GM19455 (cell line): ENCODE measurements at regions not wholly inside any gene's neighbourhood (a gene's known extent, or its start where the extent isn't known, plus 50 kb on each side); places are given as distances from the start of the nearest gene placed in this dataset.

ENCODE experiments used
- ATAC-seq: cut with Tn5 transposase; IDR thresholded peaks from one replicate; pipeline ENCODE4 v1.9.1; 2021; ENCODE audit not compliant: unreplicated experiment

- no peak for ATAC-seq
These were observed 551.4 kb downstream of the SLITRK6 start for GRCh38 chr13:85247780-85248179.

DNA sequence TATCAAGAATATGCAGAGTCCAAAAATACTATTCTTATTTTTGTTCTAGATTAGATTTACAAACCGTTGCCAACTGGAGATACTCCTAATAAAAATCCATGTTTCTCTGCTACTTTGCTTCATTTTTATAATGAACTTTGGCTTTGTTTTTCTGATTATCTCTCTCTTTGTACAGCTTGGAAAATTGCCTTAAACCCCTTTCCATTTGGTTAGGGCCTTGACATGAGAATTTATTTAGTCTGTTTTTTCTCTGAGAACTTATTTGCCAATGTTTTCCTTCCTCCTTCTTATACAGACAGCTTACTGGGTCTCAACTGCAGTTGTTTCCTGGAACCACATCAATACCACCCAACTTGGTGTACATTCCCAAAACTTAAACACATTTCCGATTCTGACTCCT, 555.4 kb downstream of the SLITRK6 start:
- ATAC-seq: no peak

GRCh38 chr13:85241060-85241459, 558.2 kb downstream of the SLITRK6 start:
- no peak for ATAC-seq

DNA sequence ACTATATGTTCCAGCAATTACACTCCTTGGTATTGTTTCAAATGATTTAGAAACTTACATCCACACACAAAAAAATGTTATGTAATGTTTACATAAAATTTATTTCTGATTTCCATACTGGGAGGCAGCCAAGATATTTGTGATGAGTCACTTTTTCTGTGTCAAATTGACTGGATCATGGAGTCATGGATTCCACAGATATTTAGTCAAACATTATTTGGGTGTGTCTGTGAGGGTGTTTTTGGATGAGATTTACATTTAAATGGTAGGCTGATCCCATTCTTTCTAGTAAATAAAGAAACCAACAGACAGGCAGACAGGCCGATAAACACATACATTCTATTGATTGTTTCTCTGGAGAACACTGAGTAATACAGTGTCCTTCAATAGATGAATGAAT, 562.8 kb downstream of the SLITRK6 start:
- no peak for ATAC-seq

DNA sequence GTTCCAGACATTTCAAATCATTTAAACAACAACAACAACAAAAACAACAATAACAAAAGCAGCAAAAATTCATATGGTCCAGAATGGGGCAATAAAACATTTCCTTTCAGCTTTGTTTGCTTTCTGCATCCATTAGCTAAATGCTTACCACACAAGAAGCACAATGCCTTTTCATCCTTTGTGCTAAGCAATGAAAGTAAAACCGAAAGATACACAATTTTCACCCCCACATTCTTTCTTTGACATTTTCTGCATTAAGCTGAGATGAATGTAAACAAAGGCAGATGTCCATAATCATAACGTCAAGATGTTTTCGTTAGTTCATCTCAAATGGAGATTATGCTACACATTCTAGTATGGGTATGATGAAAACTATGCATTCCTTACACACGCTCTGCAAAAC, 568.5 kb downstream of the SLITRK6 start:
- no peak for ATAC-seq

- ATAC-seq: no peak
These were observed 570.5 kb downstream of the SLITRK6 start for GRCh38 chr13:85228692-85229091.

DNA sequence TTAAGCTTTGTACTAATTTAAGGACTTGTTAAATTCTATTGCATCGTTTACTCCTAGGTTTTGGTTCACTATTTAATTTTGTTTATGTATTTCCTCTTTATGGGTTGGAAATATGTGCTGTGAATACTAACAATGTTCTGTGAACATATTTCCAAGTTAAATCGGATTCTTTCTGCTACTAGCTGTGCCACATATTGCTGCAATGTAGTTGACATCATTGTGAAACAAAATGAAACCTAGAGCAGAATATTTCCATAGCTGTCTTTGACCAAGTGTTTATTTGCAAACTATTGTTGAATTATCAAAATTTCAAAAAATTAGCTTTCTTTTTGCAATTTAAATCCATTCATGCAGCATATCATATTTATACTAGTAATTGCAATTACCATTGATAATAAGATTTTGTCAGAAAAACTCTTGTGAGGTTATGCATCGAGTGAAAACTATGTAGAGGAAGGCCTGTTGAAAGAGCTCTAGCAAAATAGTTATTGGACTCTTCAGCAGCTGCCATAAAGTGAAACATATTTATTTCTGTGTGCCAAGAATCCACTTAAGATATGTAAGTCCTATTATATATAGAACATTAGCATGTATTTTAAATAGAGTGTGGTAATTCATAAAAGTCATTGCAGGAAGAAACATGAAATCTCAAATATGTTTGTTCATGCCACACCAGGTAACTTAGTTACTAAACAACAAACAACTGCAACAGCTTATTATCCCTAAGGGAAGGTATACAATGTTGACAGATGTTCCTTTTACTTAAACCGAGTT, 575.1 kb downstream of the SLITRK6 start:
- ATAC-seq: no peak

DNA sequence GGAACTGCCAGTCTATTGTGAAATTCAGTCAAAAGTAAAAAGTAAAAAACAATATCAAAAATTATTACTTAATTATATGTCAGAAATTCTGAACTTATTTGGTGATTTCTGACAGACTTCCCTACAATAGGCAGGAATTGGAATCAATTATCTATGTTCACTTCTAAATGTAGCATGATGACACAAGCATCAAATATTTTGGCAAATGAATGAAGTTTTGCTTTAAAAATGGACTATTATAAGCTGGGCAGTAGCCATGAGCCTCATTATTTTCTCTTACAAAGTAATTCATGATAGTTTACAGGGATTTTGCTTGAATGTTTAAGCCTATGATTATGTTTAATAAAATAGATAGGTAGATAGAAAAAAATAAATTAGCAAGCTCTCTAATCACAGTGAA, 582.6 kb downstream of the SLITRK6 start:
- ATAC-seq: no peak

- ATAC-seq: no peak
These were observed 586.5 kb downstream of the SLITRK6 start for GRCh38 chr13:85212692-85213091.

GRCh38 chr13:85204668-85205344, 594.4 kb downstream of the SLITRK6 start:
- ATAC-seq: no peak

DNA sequence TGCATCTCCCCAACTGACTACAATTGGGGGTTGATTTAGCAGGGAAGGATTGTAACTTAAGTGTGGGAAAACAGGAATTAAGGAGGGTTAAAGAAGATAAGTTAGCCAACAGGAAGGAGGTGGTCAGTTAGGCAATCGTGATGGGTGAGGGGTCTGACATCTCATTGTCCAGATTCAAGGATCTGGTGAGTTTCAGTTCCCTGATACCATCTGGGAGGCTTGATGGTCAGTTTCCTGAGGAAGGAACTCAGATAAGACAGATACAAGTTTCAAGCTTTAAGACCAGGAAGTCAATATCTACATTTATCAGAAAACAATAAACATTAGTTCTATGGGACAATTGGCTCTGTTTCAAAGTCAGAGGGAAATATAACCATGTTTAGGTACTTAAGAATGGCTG, 601.8 kb downstream of the SLITRK6 start:
- ATAC-seq: no peak

GRCh38 chr13:85194482-85194881, 604.7 kb downstream of the SLITRK6 start:
- no peak for ATAC-seq

DNA sequence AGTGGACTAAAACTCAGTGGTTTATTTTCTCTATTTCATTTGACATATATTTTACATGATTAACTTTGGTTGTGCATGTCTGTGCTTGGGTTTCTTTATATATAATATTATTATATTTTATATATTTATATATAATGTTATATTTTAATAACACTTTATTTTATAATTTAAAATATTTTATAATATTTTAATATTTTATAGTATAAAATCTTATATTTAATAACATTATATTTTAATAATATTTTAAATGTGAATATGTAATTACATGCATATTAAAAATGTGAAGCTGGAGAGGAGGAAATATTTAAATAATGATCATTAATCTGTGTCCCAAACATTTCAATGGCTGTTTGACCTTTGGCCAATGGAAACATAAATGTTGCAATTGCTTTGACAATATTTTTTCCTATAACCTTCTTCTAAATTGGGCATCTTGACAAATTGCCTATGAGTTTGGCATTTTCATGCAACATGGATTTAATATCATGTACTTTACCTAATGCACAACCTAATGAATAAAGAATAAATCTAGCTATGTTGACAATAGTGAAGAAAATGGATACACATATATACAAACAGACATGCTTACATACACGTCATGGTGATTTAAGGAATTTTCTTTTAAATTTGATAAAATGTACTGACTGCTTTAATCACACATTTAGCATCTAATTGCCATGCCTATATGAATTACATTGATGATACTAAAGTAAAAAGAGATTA, 607.1 kb downstream of the SLITRK6 start:
- no peak for ATAC-seq

GRCh38 chr13:85186356-85187045, 612.7 kb downstream of the SLITRK6 start:
- ATAC-seq: no peak

- no peak for ATAC-seq
These were observed 624.9 kb downstream of the SLITRK6 start for GRCh38 chr13:85174291-85174690.

GRCh38 chr13:85170372-85170771, 628.8 kb downstream of the SLITRK6 start:
- no peak for ATAC-seq

GRCh38 chr13:85166891-85167290, 632.3 kb downstream of the SLITRK6 start:
- ATAC-seq: no peak

- no peak for ATAC-seq
These were observed 636.2 kb downstream of the SLITRK6 start for GRCh38 chr13:85163063-85163462.

- ATAC-seq: no peak
These were observed 651.2 kb downstream of the SLITRK6 start for GRCh38 chr13:85148009-85148408.

DNA sequence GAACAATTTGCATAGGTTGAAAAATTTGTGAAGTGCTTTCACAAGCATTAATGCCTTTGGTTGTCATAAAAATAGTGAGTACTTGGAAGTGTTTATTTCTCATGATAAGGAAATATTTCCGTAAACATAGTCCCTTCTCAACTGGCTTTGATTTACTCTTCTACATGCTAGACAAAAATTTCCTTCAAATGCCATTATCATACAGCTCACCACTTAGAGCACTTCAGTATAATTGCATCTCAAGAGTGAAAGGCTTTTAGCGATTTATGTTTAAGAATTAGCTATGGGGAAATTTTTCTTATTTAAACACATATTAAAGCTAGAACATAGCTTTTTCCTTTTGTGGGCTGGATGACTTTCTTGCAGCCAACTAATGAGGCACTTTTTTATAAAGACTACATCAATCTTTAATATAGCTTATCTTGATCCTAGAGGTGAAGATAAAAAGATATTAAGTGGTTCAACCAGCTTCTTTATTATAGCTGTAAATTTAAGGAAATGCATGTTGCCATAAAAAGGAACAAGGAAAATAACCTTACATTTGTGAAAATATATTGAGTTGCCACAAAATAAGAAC, 656.8 kb downstream of the SLITRK6 start:
- no peak for ATAC-seq

GRCh38 chr13:85141401-85141800, 657.8 kb downstream of the SLITRK6 start:
- no peak for ATAC-seq
